ENCODE measurements at regions not wholly inside any gene's neighbourhood (a gene's known extent, or its start where the extent isn't known, plus 50 kb on each side); places are given as distances from the start of the nearest gene placed in this dataset.

DNA sequence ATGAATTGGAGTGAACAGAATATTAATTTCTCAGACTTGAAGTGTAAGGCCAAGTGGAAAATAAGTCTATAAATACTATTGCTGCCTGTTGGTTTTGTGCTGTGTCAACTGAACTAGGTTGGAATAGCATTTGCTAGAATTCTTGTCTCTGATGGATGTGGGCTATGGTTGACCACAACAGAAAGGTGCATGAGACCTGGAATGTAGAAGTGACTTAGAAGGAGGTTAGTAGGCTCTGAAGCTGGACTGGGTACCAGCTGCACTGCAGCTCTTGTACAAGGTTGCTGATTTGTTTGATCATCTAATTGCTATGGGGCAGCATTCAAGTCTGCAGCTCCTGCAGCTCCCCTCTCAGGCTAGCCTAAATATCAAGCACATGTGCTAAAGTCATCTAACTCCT lies 479.0 kb upstream of the NRSN1 start:
- no peak overlapping the region for H3K4me3 ChIP-seq (ENCODE audit: low read depth, low read length)
- no peak for TF ChIP-seq CTCF (IDR thresholded peaks at IDR 0.05; ENCODE audit: control insufficient read depth, extremely low read depth, insufficient read depth)
- no peak for DNase-seq (ENCODE audit: low read depth)

DNA sequence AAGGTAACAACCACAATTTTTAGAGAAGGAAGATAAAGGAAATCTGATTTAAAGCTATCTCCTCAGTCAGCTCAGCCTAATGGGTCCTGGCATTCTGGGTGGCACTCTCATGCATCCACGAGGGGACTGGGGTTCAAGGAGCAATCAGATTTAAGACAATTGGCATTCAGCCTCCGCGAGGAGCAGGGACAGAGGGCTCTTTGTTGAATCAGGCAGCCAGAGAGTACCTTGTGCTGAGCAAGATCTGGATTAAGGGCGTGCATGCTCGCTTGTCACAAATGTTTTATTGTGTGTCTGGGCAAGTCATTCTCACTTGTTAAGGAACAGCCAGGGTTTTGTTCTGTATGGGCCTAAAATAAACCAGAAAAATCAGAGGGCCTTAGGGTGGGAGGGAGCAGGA lies 475.3 kb upstream of the NRSN1 start:
- H3K4me3 ChIP-seq (ENCODE audit: low read depth, low read length) = no peak overlapping the region
- DNase-seq (ENCODE audit: low read depth) = no peak
- no peak for TF ChIP-seq CTCF (IDR thresholded peaks at IDR 0.05; ENCODE audit: control insufficient read depth, extremely low read depth, insufficient read depth)

- TF ChIP-seq CTCF (IDR thresholded peaks at IDR 0.05; ENCODE audit: control insufficient read depth, extremely low read depth, insufficient read depth) = no peak
- DNase-seq (ENCODE audit: low read depth) = no peak
- no peak overlapping the region for H3K4me3 ChIP-seq (ENCODE audit: low read depth, low read length)
These were observed 471.3 kb upstream of the NRSN1 start for GRCh38 chr6:23654745-23655144.

GRCh38 chr6:23655525-23655924 lies 470.5 kb upstream of the NRSN1 start:
- no peak for TF ChIP-seq CTCF (IDR thresholded peaks at IDR 0.05; ENCODE audit: control insufficient read depth, extremely low read depth, insufficient read depth)
- H3K4me3 ChIP-seq (ENCODE audit: low read depth, low read length) = no peak overlapping the region
- DNase-seq (ENCODE audit: low read depth) = no peak

GRCh38 chr6:23656255-23657194 lies 469.5 kb upstream of the NRSN1 start:
- TF ChIP-seq CTCF (IDR thresholded peaks at IDR 0.05; ENCODE audit: control insufficient read depth, extremely low read depth, insufficient read depth) = no peak
- no peak overlapping the region for H3K4me3 ChIP-seq (ENCODE audit: low read depth, low read length)
- no peak for DNase-seq (ENCODE audit: low read depth)

GRCh38 chr6:23659125-23659524 lies 466.9 kb upstream of the NRSN1 start:
- H3K4me3 ChIP-seq (ENCODE audit: low read depth, low read length) = no peak overlapping the region
- TF ChIP-seq CTCF (IDR thresholded peaks at IDR 0.05; ENCODE audit: control insufficient read depth, extremely low read depth, insufficient read depth) = peak; percentile 76
- DNase-seq (ENCODE audit: low read depth) = no peak

GRCh38 chr6:23661549-23661948 lies 464.5 kb upstream of the NRSN1 start:
- no peak overlapping the region for H3K4me3 ChIP-seq (ENCODE audit: low read depth, low read length)
- DNase-seq (ENCODE audit: low read depth) = no peak
- no peak for TF ChIP-seq CTCF (IDR thresholded peaks at IDR 0.05; ENCODE audit: control insufficient read depth, extremely low read depth, insufficient read depth)

Data from LNCaP clone FGC (cell line).